Vagina (tissue), 2 donors: ENCODE measurements at regions not wholly inside any gene's neighbourhood (a gene's known extent, or its start where the extent isn't known, plus 50 kb on each side); places are given as distances from the start of the nearest gene placed in this dataset.
"Not testable (repeated sequence)": the region's sequence is repeated elsewhere in the genome, so short reads cannot be mapped to it uniquely, and the experiment has no call there.

Source experiments
- DNase-seq, 2 donors: peaks; one replicate each; pipeline ENCODE4 v3.0.0-alpha.2; 2017; ENCODE audit errors: extremely low spot score in 2 of 2
- H3K27ac ChIP-seq: fragments of 200-600 bp; sonication (generic); one replicate; pipeline ENCODE4 v1.5.1; 2019
- H3K27me3 ChIP-seq: fragments of 200-600 bp; sonication (generic); one replicate; pipeline ENCODE4 v1.5.1; 2019
- H3K36me3 ChIP-seq, 2 donors: fragments of 200-600 bp; sonication (generic); one replicate each; pipeline ENCODE4 v1.5.1; 2017 to 2019
- H3K4me1 ChIP-seq: fragments of 200-600 bp; sonication (generic); one replicate; pipeline ENCODE4 v1.5.1; 2019
- H3K4me3 ChIP-seq, 2 donors: fragments of 200-600 bp; sonication (generic); 1 replicate in 1 of 2; 2 replicates in 1 of 2; pipeline ENCODE4 v1.5.1; 2016 to 2019
- H3K9me3 ChIP-seq: fragments of 200-600 bp; sonication (generic); one replicate; pipeline ENCODE4 v1.5.1; 2019
- CTCF ChIP-seq, 3 experiments: fragments of 450-650 bp in 2 of 3; fragments of 200-600 bp in 1 of 3; sonication (generic) in 1 of 3; IDR thresholded peaks; one replicate each; pipeline ENCODE4 v1.5.1; 2017 to 2019; ENCODE audit warnings: antibody characterized with exemption in 3 of 3, mild to moderate bottlenecking in 2 of 3, moderate library complexity in 2 of 3
- POLR2A ChIP-seq, 2 donors: fragments of 450-650 bp; IDR thresholded peaks; one replicate each; pipeline ENCODE4 v1.6.1; 2017; ENCODE audit warnings: antibody characterized with exemption in 2 of 2, mild to moderate bottlenecking in 2 of 2, moderate library complexity in 2 of 2
- POLR2AphosphoS5 ChIP-seq, 2 donors: sonication (generic); formaldehyde crosslinking; IDR thresholded peaks; one replicate each; pipeline ENCODE4 v1.9.0; 2017; ENCODE audit warnings: antibody characterized with exemption in 2 of 2, mild to moderate bottlenecking in 2 of 2, low read depth in 1 of 2; ENCODE audit not compliant: insufficient read depth in 1 of 2
- intact Hi-C: fragments of 100-400 bp; cut with DNase I; formaldehyde crosslinking; loops from one replicate; pipeline ENCODE4 v1.15.1; 2023

- Histone ChIP-seq H3K4me1 (peaks cover 15% of the 10 kb centered on the region), H3K4me3 (no peak overlapping the region), H3K27ac (no peak overlapping the region), H3K36me3 (no peaks in the 10 kb centered on the region), H3K9me3 (no peaks in the 10 kb centered on the region), H3K27me3 (no peaks in the 10 kb centered on the region)
- TF ChIP-seq POLR2A (IDR thresholded peaks at IDR 0.05) (no peak), CTCF (IDR thresholded peaks at IDR 0.05) (no peak), POLR2AphosphoS5 (IDR thresholded peaks at IDR 0.05; ENCODE audit: insufficient read depth in 1 of 2, low read depth in 1 of 2) (no peak)
- intact Hi-C loops: no loop called here
- DNase-seq: no peak
Measured at GRCh38 chr4:123530357-123530756, 133.8 kb downstream of the SPRY1 start.

- intact Hi-C loops: no loop called here
- no peaks in the 10 kb centered on the region for H3K36me3 ChIP-seq
- H3K27ac ChIP-seq: no peak overlapping the region
- no peaks in the 10 kb centered on the region for H3K4me1 ChIP-seq
- no peak for TF ChIP-seq CTCF (IDR thresholded peaks at IDR 0.05)
- no peak for TF ChIP-seq POLR2AphosphoS5 (IDR thresholded peaks at IDR 0.05; ENCODE audit: insufficient read depth in 1 of 2, low read depth in 1 of 2)
- TF ChIP-seq POLR2A (IDR thresholded peaks at IDR 0.05): no peak
- DNase-seq: no peak
- no peaks in the 10 kb centered on the region for H3K9me3 ChIP-seq
- H3K27me3 ChIP-seq: no peaks in the 10 kb centered on the region
- no peak overlapping the region for H3K4me3 ChIP-seq
Measured at GRCh38 chr4:123535037-123535748, 138.6 kb downstream of the SPRY1 start.

- intact Hi-C loops: no loop called here
- Histone ChIP-seq H3K9me3 (no peaks in the 10 kb centered on the region), H3K27ac (no peak overlapping the region), H3K4me3 (no peak overlapping the region), H3K36me3 (no peaks in the 10 kb centered on the region), H3K4me1 (no peaks in the 10 kb centered on the region), H3K27me3 (no peaks in the 10 kb centered on the region)
- no peak for TF ChIP-seq POLR2AphosphoS5 (IDR thresholded peaks at IDR 0.05; ENCODE audit: insufficient read depth in 1 of 2, low read depth in 1 of 2)
- no peak for TF ChIP-seq POLR2A (IDR thresholded peaks at IDR 0.05)
- TF ChIP-seq CTCF (IDR thresholded peaks at IDR 0.05): no peak
- no peak for DNase-seq
Measured at GRCh38 chr4:123536225-123536624, 139.6 kb downstream of the SPRY1 start.

GRCh38 chr4:123537906-123538402 is 141.4 kb downstream of the SPRY1 start:
- intact Hi-C loops, DNase-seq, H3K4me3 ChIP-seq, H3K27ac ChIP-seq, H3K9me3 ChIP-seq, H3K36me3 ChIP-seq, H3K27me3 ChIP-seq, H3K4me1 ChIP-seq: not testable (repeated sequence)

- Histone ChIP-seq H3K36me3 (no peaks in the 10 kb centered on the region), H3K4me1 (peaks cover 6% of the 10 kb centered on the region), H3K27me3 (no peaks in the 10 kb centered on the region), H3K27ac (no peak overlapping the region), H3K9me3 (no peaks in the 10 kb centered on the region), H3K4me3 (no peak overlapping the region)
- intact Hi-C loops: no loop called here
- TF ChIP-seq POLR2A (IDR thresholded peaks at IDR 0.05) (no peak), POLR2AphosphoS5 (IDR thresholded peaks at IDR 0.05; ENCODE audit: insufficient read depth in 1 of 2, low read depth in 1 of 2) (no peak), CTCF (IDR thresholded peaks at IDR 0.05) (no peak)
- no peak for DNase-seq
Measured at GRCh38 chr4:123545667-123546572, 149.3 kb downstream of the SPRY1 start.
